ENCODE measurements at regions not wholly inside any gene's neighbourhood (a gene's known extent, or its start where the extent isn't known, plus 50 kb on each side); places are given as distances from the start of the nearest gene placed in this dataset.
"Not testable (repeated sequence)": the region's sequence is repeated elsewhere in the genome, so short reads cannot be mapped to it uniquely, and the experiment has no call there.

DNA sequence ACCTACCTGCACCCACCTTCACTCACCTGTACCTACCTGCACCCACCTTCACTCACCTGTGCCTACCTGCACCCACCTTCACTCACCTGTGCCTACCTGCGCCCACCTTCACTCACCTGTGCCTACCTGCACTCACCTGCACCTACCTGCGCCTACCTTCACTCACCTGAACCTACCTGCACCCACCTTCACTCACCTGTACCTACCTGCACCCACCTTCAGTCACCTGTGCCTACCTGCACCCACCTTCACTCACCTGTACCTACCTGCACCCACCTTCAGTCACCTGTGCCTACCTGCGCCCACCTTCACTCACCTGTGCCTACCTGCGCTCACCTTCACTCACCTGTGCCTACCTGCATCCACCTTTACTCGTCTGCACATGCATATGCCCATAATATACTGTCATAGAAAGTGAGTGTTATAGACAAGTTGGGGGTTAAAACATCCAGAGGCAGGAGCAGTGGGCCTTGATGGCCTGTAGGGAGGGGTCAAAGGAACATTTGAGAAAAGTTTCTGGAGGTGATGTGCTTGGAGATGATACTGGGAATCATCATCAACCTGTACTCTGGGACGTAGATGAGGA lies 232.9 kb upstream of the ZFP64 start:
- FAIRE-seq = not testable (repeated sequence)

DNA sequence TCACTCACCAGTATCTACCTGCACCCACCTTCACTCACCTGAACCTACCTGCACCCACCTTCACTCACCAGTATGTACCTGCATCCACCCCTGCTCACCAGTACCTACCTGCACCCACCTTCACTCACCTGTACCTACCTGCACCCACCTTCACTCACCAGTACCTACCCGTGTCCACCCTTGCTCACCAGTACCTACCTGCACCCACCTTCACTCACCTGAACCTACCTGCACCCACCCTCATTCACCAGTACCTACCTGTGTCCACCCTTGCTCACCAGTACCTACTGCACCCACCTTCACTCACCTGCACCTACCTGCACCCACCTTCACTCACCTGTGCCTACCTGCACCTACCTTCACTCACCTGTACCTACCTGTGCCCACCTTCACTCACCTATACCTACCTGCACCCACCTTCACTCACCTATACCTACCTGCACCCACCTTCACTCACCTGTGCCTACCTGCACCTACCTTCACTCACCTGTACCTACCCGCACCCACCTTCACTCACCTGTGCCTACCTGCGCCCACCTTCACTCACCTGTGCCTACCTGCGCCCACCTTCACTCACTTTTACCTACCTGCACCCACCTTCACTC lies 232.1 kb upstream of the ZFP64 start:
- FAIRE-seq = not testable (repeated sequence)

DNA sequence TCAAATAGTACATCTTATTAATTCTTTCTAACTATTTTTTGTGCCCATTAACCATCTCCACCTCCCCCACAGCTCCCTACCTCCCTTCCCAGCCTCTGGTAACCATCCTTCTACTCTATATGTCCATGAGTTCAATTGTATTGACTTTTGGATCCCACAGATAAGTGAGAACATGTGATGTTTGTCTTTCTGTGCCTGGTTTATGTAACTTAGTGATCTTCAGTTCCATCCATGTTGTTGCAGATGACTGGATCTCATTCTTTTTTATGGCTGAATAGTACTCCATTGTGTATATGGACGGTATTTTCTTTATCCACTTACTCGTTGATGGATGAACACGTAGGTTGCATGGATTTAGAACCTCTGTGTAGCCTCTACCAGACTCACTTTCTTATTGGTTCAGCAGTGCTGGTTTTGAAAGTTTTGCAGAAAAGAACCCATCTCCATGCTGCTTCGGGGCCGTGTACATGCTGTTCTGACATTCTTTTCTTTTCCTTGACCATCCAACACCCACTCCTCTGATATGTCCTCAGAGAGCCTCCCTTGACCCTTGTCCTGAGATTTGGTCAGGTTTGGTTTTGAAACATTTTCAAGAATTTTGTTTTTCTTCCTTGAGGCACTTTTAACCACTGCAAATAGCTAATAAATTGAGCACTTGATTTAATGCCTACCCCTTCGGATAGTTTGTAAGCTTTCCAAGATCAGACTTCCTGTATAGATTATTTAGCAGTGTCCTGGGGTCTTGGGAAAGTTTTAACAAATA lies 231.2 kb upstream of the ZFP64 start:
- FAIRE-seq = no peak

DNA sequence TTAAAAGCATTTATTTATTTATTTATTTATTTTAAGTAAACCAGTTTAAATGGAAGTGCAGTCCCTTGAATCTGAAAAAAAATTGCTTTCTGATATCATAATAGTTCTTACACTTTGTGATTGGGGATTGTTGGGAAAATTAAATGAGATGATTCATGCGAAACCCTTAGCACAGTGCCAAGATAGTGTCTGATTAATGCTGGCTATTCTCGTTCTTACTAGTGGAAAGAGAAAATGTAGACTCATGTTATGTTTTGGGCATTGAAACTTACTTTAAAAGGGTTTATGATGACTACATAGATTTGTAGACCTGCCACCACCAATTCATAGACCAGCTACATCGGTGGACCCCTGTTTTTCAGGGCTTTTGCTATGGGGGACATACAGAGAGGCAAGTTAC lies 229.2 kb upstream of the ZFP64 start:
- FAIRE-seq = no peak

DNA sequence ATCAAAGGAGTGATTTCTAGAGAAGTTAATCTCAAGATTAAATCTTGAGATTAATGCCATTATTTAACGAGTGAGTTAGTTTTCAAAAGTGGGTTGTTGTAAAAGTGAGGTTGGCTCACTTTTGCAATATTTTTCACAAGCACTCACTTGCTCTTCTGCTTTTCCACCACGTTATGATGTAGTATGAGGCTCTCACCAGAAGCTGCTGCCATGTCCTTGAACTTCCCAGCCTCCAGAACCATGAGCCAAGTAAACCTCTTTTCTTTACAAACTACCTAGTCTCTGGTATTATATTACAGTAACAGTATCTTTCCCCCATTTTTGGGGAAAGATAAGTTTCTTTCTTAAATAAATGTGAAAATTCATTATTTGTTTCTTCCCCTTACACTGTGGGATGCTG lies 227.6 kb upstream of the ZFP64 start:
- FAIRE-seq = no peak

DNA sequence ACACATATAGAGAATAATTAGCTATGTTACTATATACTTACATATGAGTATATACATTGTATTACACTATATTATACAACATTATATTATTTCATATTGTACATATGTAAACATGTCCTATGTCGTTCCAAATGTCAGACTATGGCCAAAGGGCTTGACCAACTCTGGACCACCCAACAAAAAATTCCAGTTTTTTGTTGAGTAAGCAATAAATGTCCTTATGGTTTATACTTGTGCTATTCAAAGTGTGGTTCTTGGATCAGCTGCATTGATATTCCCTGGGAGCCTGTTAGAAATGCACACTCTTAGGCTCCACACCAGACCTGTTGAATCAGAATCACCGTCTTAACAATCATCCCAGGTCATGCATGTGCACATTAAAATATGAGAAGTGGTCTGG lies 225.4 kb upstream of the ZFP64 start:
- no peak for FAIRE-seq

DNA sequence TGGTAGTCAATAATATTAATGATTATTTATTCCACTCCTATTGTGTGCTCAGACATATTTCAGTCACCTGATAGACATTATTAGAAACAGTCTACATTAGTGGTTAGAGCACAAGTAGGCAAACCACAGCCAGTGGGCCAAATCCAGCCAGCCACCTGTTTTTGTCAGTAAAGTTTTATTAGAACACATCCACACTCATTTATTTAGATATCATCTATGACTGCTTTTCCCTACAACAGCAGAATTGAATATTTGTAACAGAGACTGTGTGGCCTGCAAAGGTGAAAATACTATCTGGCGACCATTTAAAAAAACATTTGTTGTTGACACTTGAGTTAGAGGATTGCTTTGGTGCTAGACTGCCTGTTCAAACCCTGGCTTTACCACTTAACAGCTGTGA lies 220.0 kb upstream of the ZFP64 start:
- no peak for FAIRE-seq

DNA sequence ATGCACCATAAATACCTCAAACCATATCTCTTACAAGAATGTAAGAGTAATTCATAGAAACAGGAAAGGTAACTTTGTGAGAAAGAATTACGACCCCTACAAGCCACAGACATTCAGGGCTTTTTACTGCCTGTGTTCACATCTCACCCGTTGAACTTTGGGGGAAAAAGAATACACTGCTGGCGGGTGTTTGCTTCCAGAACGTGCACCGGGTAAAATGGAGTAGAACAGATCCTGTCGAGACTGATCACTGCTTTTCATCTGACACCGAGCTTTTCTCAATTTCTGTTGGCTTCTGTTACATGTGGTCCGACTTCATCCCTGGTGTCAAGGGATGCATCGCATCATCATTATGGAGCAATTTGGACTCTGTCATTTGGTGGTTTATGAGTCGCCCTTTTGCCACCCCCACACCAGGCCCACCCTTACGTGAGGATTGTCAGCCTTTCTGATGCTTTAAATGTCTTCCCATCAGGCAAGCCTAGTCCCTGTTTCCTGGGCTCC lies 219.2 kb upstream of the ZFP64 start:
- FAIRE-seq = no peak

DNA sequence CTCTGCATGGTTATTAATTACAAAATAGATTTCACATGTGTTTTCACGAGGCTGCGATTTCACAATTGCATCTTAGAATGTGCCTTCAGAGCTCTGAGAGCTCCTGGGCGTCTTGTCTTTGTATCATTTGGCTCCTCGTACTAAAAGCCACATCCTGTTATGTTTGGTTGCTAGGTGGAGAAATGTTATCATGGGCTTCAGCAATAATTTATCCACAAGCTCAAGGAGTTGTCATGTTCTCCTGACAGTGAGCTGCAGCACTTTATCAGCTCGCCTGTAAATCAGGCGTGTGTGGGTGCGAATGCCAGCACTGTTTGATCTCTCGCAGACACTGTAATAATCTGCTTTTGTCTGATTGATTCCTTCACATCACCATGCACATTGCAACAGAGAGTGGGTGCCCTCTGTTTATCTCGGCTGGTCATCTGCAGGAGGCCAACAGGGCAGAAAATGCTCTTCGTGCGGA lies 218.6 kb upstream of the ZFP64 start:
- FAIRE-seq = no peak

DNA sequence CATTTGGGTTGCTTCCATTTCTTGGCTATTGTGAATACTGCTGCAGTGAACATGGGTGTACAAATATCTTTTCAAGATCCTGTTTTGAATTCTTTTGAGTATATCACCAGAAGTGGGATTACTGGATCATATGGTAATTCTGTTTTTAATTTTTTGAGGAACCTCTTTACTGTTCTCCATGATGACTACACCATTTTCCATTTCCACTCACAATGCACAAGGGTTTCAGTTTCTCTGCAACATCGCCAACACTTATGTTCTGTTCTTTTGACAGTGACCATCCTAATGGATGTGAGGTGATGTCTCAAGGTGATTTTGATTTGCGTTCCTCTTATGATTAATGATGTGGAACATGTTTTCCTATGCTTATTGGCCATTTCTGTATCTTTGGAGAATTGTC lies 214.4 kb upstream of the ZFP64 start:
- no peak for FAIRE-seq

DNA sequence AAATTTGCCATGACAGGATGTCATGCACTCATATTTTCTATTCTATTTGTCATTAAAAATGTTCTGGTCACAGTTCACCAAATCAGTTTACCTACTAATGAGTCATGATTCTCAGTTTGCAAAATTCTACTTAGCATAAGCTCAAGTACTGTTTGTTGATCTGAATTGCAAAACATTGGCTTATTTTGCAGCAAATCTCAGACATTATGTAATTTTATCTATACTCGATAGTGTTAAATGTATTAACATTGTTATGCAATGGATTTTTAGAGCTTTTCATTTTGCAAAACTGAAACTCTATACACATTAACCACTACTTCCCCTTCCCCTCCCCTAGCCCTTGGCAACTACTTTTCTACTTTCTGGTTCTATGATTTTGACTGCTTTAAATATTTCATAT lies 213.8 kb upstream of the ZFP64 start:
- no peak for FAIRE-seq

DNA sequence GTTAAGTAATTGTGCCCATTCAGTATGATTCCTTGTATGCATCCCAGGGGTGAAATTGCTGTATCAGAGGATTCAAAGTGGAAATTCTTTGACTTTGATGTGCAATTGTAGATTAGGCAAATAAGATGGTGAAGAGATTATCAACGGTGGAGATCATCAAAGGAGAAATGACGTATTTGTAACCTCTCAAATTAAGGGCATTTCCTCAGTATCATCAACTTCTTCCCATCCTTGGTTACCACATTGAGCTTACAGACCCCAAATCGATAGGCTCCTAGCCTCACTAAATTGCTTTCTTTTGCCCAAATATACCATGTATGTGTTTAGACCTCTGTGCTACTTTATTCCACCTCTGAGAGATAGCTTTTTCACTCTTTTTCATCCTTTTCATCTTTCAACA lies 213.1 kb upstream of the ZFP64 start:
- no peak for FAIRE-seq

DNA sequence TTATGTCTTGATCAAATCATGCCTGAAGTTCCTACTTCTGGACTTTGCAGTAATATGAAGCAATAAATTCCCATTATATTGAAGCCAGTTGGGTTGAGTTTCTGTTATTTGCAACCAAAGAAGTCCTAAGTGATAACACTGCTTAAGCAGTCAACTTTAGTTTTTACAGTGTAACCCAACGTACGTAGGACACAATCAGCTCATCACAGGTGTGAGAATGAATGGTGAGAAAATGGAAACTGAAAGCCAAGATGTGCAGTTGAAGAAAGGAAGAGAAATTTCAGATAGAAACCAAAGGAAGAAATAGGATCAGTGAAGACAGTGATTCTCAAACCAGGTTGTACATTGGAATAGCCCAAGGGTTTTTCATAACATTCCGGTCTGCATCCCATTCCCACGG lies 211.4 kb upstream of the ZFP64 start:
- no peak for FAIRE-seq

DNA sequence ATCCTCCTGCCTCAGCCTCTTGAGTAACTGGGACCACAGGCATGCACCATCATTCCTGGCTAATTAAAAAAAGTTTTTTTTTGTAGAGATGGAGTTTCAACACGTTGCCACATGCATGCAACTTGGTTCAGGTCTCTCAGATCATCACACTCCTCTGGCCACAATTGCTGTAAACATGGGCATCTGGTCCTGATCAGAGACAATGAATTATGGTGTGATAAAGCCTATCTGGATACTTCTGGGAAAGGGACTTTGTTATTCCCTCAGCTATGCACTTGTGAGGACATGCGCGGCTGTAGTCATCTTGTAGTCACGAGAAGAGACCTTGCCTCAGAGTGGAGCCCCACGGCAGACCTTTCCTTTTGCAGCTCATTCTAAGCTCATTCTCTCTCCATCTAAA lies 210.9 kb upstream of the ZFP64 start:
- no peak for FAIRE-seq

DNA sequence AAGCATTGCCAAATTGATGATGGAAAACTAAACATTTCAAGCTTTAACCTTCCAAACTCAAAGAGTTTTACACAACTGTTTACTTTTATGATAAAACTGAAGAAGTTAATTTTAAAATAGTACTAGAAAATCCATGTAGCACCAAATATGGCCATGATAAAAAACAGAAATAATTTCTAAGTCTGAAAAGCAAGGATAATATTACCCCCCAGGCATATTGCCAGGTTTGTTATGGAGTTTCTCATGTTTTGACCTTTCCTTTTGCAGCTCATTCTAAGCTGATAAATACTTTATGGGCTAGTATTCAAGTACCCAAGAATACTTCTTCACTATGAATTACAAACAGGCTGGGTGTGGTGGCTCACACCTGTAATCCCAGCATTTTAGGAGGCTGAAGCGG lies 209.9 kb upstream of the ZFP64 start:
- FAIRE-seq = no peak

DNA sequence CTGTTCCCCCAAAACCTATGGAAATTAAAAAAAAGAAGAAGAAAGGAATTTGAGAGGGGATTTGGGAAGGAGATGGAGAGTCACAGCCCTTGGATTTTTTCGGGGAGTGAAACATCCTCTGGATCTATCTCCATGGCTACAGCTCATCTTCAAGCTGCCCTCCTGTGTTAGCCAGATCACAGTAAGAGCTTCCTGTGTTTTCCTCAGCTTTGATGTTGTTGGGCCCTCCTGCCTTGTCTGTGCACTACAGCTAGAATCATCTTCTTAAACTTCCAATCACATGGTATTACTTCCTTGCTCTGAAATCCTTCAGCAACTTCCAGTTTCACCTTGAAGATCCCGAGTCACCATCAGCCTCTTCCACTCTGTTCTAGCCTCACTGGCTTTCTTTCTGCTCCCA lies 207.8 kb upstream of the ZFP64 start:
- FAIRE-seq = no peak

DNA sequence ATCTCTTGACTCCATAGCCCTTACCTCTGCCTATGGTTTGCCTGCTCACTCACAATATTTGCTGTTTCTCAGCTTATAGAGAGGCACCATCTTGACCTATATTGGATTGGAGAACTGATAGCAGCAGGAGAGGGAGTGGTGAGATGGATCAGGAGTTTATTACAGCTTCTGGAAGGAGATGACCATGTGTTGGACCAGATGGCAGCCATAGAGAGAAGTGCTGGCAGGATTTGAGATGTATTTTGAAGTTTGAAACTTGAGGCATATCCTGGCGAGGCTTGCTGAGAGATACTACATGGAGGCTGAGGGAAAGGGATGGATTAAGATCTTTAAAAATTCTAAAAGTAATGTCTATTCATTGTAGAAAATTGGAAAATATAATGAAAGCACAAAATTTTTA lies 198.0 kb upstream of the ZFP64 start:
- no peak for FAIRE-seq

DNA sequence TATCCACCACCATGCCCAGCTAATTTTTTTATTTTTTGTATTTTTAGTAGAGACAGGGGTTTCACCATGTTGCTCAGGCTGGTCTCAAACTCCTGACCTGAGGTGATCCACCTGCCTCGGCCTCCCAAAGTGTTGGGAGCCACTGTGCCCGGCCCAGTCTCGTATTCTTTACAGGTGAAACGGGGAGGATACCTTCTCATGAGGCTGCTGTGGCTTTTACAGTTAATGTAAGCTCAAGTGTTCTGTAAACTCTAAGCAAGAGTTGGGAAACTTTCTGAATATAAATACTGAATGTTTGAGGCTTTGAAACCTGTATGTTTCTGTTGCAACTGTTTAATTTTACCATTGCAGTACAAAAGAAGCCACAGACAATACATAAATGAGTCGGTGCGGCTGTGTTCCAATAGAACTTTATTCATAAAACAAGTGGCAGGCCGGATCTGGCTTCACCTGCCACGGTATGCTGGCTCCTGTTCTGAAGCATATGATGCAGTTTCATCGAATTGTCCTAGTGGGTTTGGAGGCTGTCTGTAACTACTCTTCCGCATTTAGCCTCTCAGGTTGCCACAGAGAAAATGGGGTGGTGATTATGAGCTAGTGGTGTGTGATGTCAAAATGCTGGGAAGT lies 192.5 kb upstream of the ZFP64 start:
- no peak for FAIRE-seq

DNA sequence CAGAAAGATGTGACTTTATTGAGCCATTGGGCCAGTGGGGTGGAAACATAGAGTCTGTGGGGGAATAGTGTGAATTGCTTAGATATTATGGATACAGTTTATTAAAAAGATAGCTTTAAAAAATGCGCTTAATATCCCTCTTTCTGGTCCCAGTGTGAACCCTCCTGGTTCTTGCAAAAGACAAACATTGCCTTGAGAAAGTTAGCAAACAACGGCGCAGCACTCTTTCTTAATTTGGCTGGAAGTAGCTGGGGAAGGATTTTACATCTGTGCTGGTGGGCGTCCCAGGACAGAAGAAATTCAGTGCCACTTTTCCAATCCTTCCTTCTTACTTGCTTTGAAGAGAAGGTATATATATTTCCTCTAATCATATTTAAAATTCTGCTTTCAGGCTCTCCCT lies 191.4 kb upstream of the ZFP64 start:
- FAIRE-seq = no peak

DNA sequence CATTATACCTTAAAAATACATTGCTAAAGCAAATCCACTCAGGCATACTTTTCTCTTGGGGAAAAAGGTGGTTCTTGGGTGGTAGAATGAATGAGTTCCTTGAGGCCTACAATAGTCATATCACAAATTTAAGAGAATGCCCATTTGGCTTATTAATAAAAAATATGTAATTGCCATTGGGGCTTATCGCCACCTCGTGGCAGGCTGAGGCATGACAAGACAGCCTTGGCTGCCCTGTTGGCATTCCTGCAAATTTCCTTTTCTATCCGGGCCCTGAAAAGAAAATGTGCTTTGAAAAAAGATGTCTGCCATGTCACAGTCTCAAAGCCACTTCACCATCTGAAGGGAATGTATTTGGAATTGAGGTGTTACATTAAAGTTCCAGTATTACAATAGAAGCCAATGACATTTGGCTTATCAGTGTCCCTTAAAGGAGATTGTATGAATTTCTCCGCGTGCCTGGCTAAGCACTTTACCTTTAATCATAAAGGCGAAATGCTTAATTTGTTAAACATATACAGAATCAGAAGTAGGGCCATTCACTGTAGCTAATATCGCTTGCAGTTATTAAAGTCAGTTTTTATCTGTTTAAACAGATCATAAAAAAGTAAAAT lies 188.3 kb upstream of the ZFP64 start:
- FAIRE-seq = peak; percentile 5

DNA sequence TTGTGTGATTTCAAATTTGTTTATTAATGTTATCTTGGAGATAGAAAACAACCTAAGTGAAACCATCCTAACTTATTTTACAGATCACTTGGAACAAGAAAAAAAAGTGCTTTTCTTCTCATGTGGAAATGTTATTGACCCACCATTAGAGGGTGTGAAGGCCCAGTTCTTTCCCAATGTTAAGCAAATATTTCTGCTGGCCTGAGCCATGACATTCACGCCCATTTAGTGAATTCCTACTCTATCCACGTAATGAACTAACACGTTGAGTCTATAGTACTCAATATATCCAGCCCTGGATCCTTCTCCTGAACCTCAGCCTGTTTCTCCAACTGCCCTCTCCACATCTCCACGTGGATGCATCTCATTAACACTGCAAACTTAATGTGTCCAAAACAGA lies 180.6 kb upstream of the ZFP64 start:
- FAIRE-seq = no peak

DNA sequence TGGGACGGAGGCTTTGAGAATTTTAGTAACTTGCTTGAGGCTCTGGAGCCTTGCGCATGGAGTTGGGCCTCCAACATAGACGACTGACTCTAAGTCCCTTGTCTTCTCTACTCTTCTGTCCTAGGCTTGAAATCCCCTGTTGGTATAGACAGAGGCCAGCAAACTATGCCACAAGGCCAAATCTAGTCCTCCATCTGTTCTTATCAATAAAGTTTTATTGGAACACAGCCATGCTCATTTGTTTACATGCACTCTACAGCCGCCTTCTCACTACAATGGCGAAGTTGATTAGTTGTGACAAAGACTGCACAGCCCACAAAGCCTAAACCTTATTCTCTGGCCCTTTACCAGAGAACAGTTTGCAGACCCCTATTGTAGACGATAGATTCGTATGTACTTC lies 174.1 kb upstream of the ZFP64 start:
- no peak for FAIRE-seq

DNA sequence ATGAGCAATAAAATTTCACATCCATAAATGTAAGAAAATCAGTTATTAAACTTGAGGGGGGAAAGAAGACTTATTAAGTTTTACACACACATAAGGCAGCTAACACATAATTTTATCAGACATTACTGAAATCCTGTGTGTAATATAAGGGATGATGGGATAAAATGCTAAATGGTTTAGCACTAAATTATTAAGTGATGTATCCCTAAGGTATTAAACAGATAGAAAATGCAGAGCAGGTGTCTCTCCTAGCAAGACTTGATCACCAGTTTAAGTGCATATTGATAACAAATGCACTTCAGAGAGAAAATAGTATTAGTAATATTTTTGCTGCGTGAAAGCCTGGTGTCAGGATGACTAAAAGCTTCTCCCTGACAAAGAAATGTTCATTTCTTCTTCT lies 172.8 kb upstream of the ZFP64 start:
- no peak for FAIRE-seq

Data from islet of Langerhans (tissue), 1 donor.